Kidney epithelial cell (primary cell): ENCODE measurements at regions not wholly inside any gene's neighbourhood (a gene's known extent, or its start where the extent isn't known, plus 50 kb on each side); places are given as distances from the start of the nearest gene placed in this dataset.

Source experiments
- DNase-seq: peaks from one replicate; pipeline ENCODE4 v3.0.0-alpha.2; 2010; ENCODE audit warnings: low read depth
- H3K27me3 ChIP-seq: 2 replicates; pipeline ENCODE4 v1.6.0; 2011; ENCODE audit warnings: low read length; ENCODE audit not compliant: control insufficient read depth, insufficient read depth
- H3K36me3 ChIP-seq: 2 replicates; pipeline ENCODE4 v1.5.1; 2011; ENCODE audit warnings: low read length; ENCODE audit not compliant: control insufficient read depth, insufficient read depth
- H3K4me3 ChIP-seq: 2 replicates; pipeline ENCODE4 v1.5.1; 2011; ENCODE audit warnings: low read depth, mild to moderate bottlenecking, control low read depth, low read length
- TF ChIP-seq, protein P1 (sequence below): IDR thresholded peaks from 2 replicates; pipeline ENCODE4 v1.5.1; 2011; ENCODE audit warnings: mild to moderate bottlenecking, moderate library complexity, low read length, control low read depth, inconsistent platforms; ENCODE audit not compliant: insufficient read depth, poor library complexity, severe bottlenecking

DNA sequence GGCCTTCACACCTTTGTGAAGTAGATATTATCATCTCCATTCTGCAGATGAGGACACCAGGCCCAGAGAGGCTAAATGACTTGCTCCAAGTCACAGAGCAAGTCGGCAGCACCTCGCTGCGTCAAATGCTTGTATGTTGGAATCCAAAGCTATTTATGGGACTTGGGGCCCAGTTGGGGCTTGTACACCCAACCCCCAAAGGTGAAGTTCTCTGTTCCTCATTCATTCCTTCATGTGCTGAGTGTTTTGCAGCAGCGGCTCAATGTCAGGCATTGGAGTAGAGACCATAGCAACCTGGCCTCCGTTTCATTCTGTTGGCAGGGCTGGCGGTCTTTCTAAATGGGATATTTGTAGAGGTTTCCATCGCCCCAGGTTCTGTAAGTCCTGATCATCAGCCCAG, 113.4 kb upstream of the SLC25A33 start:
- H3K36me3 ChIP-seq, result no peaks in the 10 kb centered on the region
- peaks cover 5% of the 10 kb centered on the region for H3K27me3 ChIP-seq
- no peak for DNase-seq
- no peak overlapping the region for H3K4me3 ChIP-seq
- TF ChIP-seq, protein P1, sequence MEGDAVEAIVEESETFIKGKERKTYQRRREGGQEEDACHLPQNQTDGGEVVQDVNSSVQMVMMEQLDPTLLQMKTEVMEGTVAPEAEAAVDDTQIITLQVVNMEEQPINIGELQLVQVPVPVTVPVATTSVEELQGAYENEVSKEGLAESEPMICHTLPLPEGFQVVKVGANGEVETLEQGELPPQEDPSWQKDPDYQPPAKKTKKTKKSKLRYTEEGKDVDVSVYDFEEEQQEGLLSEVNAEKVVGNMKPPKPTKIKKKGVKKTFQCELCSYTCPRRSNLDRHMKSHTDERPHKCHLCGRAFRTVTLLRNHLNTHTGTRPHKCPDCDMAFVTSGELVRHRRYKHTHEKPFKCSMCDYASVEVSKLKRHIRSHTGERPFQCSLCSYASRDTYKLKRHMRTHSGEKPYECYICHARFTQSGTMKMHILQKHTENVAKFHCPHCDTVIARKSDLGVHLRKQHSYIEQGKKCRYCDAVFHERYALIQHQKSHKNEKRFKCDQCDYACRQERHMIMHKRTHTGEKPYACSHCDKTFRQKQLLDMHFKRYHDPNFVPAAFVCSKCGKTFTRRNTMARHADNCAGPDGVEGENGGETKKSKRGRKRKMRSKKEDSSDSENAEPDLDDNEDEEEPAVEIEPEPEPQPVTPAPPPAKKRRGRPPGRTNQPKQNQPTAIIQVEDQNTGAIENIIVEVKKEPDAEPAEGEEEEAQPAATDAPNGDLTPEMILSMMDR, result no peak

DNA sequence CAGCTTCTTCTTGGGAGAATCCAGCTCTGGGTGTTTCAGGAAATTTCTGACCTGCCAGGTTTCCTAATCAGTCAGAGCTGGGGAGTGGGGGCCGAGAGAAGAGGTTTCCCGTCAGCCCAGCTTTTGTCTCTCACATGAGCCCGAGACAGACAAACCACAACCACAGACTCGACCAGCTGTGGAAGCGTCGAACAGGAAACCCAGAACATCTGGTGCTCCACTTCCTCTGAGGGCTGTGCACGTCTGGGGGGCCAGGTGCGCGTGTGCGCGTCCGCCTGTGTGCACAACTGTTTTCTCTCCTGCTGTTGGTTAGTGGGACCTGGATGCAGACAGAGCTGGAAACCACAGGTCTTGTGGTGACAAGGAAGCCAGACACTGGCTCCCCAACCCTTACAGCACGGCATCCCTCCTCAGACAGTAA, 113.0 kb upstream of the SLC25A33 start:
- TF ChIP-seq, protein P1, result no peak
- Histone ChIP-seq H3K36me3 (no peaks in the 10 kb centered on the region), H3K27me3 (peaks cover 3% of the 10 kb centered on the region), H3K4me3 (no peak overlapping the region)
- no peak for DNase-seq

DNA sequence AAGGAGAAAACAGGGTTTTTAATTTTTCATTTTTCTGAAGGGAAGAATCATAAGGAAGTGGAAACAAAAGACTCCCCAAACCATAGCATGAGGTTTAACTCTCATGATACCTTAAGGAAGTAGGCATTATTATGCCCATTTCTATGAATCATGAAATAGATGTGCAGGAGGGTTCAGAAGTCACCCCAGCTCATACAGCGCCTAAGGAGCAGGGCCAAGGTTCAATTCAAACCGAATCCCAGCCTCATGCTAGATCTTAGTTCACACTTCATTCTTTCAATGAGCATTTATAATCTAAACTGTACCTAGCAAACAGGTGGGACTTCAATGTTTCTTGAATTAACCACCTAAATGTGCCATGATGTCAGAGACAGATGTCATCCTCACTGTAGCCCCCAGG, 111.9 kb upstream of the SLC25A33 start:
- DNase-seq, result no peak
- TF ChIP-seq, protein P1, result no peak
- H3K27me3 ChIP-seq, result no peaks in the 10 kb centered on the region
- no peak overlapping the region for H3K4me3 ChIP-seq
- H3K36me3 ChIP-seq, result no peaks in the 10 kb centered on the region

DNA sequence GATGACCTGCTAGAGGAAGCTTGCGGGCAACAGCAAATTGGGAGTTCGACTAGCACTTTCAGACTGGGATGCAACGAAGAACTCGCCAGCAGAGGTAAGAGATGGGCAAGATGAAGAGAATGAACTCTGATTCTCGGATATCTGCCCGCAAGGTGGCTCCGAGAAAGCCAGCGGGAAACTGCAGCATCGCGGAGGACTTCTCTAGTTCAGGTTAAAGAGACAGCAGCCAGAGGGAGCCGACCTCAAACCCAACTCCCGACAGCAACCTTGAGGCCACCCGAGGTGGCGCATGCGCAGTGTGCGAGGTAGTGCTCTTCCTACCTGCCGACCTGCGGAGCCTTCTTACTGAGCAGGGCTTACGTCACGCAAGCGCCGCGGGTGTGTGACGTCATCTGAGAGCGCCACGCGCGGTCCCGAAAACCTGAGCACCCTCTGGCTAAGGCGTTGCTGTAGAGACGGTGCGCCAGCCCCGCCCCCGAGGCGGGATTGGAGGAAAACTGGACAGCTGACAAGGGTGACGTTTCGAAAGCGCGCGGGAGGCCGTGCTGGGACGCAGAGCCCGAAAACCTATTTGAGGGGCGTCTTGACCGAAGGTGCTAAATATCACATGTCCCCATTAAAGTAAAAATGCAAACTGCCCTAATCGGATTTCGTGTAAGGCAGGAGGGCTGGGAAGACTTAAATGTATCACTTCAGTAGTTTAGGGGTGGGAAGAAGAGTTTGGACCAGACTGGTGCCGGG, 110.5 kb upstream of the SLC25A33 start:
- H3K4me3 ChIP-seq, result peak overlapping the region; percentile 49
- H3K36me3 ChIP-seq, result no peaks in the 10 kb centered on the region
- TF ChIP-seq, protein P1, result peak; percentile 18
- H3K27me3 ChIP-seq, result no peaks in the 10 kb centered on the region
- peak; percentile 98 for DNase-seq

DNA sequence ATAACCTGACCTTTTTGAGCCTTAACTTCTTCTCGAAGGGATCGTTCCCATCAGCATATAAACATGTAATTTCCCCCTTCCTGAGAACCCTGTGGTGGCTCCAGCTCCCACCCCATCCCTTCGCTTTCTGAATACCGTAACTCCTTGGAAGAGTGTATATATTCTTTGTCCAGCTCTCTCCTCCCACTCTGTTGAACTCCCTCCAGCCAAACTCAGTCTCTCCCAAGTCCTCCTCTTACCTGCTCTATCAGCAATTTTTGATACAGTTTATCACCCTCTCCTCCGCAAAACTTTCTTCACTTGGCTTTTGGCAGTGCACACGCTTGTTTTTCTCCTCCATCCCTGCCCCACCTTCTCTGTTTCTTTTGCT, 109.9 kb upstream of the SLC25A33 start:
- no peak for DNase-seq
- H3K36me3 ChIP-seq, result no peaks in the 10 kb centered on the region
- TF ChIP-seq, protein P1, result no peak
- H3K27me3 ChIP-seq, result no peaks in the 10 kb centered on the region
- peak overlapping the region; percentile 49 for H3K4me3 ChIP-seq
